NCI-H2227 (cell line): ENCODE measurements at regions not wholly inside any gene's neighbourhood (a gene's known extent, or its start where the extent isn't known, plus 50 kb on each side); places are given as distances from the start of the nearest gene placed in this dataset.

Source experiments
- DNase-seq: peaks from one replicate; lab custom pipeline; 2025; ENCODE audit not compliant: unreplicated experiment; lab: John Stamatoyannopoulos, UW

GRCh38 chr7:98518159-98518947 lies 98.7 kb upstream of the NPTX2 start:
- no peak for DNase-seq

- no peak for DNase-seq
Measured at GRCh38 chr7:98515201-98515600, 101.9 kb upstream of the NPTX2 start.

GRCh38 chr7:98514211-98515031 lies 102.7 kb upstream of the NPTX2 start:
- DNase-seq = no peak

- DNase-seq = no peak
Measured at GRCh38 chr7:98511175-98511574, 105.9 kb upstream of the NPTX2 start.

- DNase-seq = no peak
Measured at GRCh38 chr7:98509836-98510235, 107.2 kb upstream of the NPTX2 start.

- no peak for DNase-seq
Measured at GRCh38 chr7:98506471-98506870, 105.6 kb upstream of the BAIAP2L1 start.

GRCh38 chr7:98500764-98501163 lies 99.9 kb upstream of the BAIAP2L1 start:
- no peak for DNase-seq

GRCh38 chr7:98496618-98497017 lies 95.7 kb upstream of the BAIAP2L1 start:
- no peak for DNase-seq

GRCh38 chr7:98495200-98495955 lies 94.5 kb upstream of the BAIAP2L1 start:
- no peak for DNase-seq

GRCh38 chr7:98493030-98493778 lies 92.3 kb upstream of the BAIAP2L1 start:
- DNase-seq = no peak

- no peak for DNase-seq
Measured at GRCh38 chr7:98488167-98488566, 87.3 kb upstream of the BAIAP2L1 start.

GRCh38 chr7:98483964-98484545 lies 83.2 kb upstream of the BAIAP2L1 start:
- no peak for DNase-seq

GRCh38 chr7:98483276-98483963 lies 82.5 kb upstream of the BAIAP2L1 start:
- DNase-seq = no peak

- DNase-seq = no peak
Measured at GRCh38 chr7:98479318-98479717, 78.4 kb upstream of the BAIAP2L1 start.

- no peak for DNase-seq
Measured at GRCh38 chr7:98475352-98475751, 74.5 kb upstream of the BAIAP2L1 start.

- no peak for DNase-seq
Measured at GRCh38 chr7:98474558-98474957, 73.7 kb upstream of the BAIAP2L1 start.

GRCh38 chr7:98472521-98472954 lies 71.6 kb upstream of the BAIAP2L1 start:
- no peak for DNase-seq

GRCh38 chr7:98470485-98471240 lies 69.8 kb upstream of the BAIAP2L1 start:
- peak; percentile 62 for DNase-seq

- DNase-seq = no peak
Measured at GRCh38 chr7:98469088-98469487, 68.2 kb upstream of the BAIAP2L1 start.
